Smooth muscle cell (in vitro differentiated cells): ENCODE measurements at regions not wholly inside any gene's neighbourhood (a gene's known extent, or its start where the extent isn't known, plus 50 kb on each side); places are given as distances from the start of the nearest gene placed in this dataset.
"Not testable (repeated sequence)": the region's sequence is repeated elsewhere in the genome, so short reads cannot be mapped to it uniquely, and the experiment has no call there.

Experiments used
- DNase-seq: peaks from one replicate; lab custom pipeline; 2025; ENCODE audit not compliant: unreplicated experiment; lab: John Stamatoyannopoulos, UW
- H2AFZ ChIP-seq: fragments of 200-600 bp; sonication (generic); 2 replicates; pipeline ENCODE4 v1.6.0; 2016; ENCODE audit warnings: antibody characterized with exemption, low read depth, mild to moderate bottlenecking
- H3F3A ChIP-seq: fragments of 200-600 bp; sonication (generic); 2 replicates; pipeline ENCODE4 v1.6.0; 2017; ENCODE audit warnings: antibody characterized with exemption, low read depth
- H3K27ac ChIP-seq: fragments of 200-600 bp; sonication (generic); 2 replicates; pipeline ENCODE4 v1.5.1; 2016; ENCODE audit warnings: low read depth, mild to moderate bottlenecking
- H3K27me3 ChIP-seq: fragments of 200-600 bp; sonication (generic); 2 replicates; pipeline ENCODE4 v1.6.1; 2016; ENCODE audit warnings: low read depth, mild to moderate bottlenecking
- H3K36me3 ChIP-seq: fragments of 200-600 bp; sonication (generic); 2 replicates; pipeline ENCODE4 v1.5.1; 2016; ENCODE audit warnings: low read depth
- H3K4me1 ChIP-seq: fragments of 200-600 bp; sonication (generic); 2 replicates; pipeline ENCODE4 v1.5.1; 2016; ENCODE audit warnings: low read depth
- H3K4me2 ChIP-seq: fragments of 200-600 bp; sonication (generic); 2 replicates; pipeline ENCODE4 v1.6.0; 2016; ENCODE audit warnings: mild to moderate bottlenecking
- H3K4me3 ChIP-seq: fragments of 200-600 bp; sonication (generic); 2 replicates; pipeline ENCODE4 v1.5.1; 2016; ENCODE audit warnings: mild to moderate bottlenecking
- H3K79me2 ChIP-seq: fragments of 200-600 bp; sonication (generic); 2 replicates; pipeline ENCODE4 v1.6.0; 2016; ENCODE audit warnings: low read depth, mild to moderate bottlenecking
- H3K9ac ChIP-seq: fragments of 200-600 bp; sonication (generic); 2 replicates; pipeline ENCODE4 v1.6.0; 2016; ENCODE audit warnings: low read depth
- H3K9me3 ChIP-seq: fragments of 200-600 bp; sonication (generic); replicated peaks from 2 replicates; pipeline ENCODE4 v1.5.1; 2016; ENCODE audit warnings: low read depth
- H4K20me1 ChIP-seq: fragments of 200-600 bp; sonication (generic); 2 replicates; pipeline ENCODE4 v1.6.0; 2016; ENCODE audit warnings: low read depth
- WGBS: methylation state at CpG from one replicate; pipeline ENCODE4 v1.1.7; 2016; ENCODE audit warnings: low lambda C conversion rate; 5-methylcytosine and 5-hydroxymethylcytosine counted together
- TF ChIP-seq, protein P1 (sequence below): fragments of 200-600 bp; sonication (generic); IDR thresholded peaks from 2 replicates; pipeline ENCODE4 v1.5.1; 2017; ENCODE audit warnings: borderline replicate concordance, mild to moderate bottlenecking, antibody characterized with exemption; ENCODE audit not compliant: insufficient read depth, poor library complexity, severe bottlenecking

GRCh38 chr2:239868556-239869181 lies 156.5 kb downstream of the NDUFA10 start:
- peaks cover 6% of the 10 kb centered on the region for H3K27me3 ChIP-seq
- no peak for DNase-seq
- H3K9ac ChIP-seq, result no peak overlapping the region
- no peaks in the 10 kb centered on the region for H4K20me1 ChIP-seq
- H3K4me2 ChIP-seq, result no peak overlapping the region
- no peaks in the 10 kb centered on the region for H3K4me1 ChIP-seq
- H3F3A ChIP-seq, result no peaks in the 10 kb centered on the region
- no peaks in the 10 kb centered on the region for H3K79me2 ChIP-seq
- TF ChIP-seq, protein P1, sequence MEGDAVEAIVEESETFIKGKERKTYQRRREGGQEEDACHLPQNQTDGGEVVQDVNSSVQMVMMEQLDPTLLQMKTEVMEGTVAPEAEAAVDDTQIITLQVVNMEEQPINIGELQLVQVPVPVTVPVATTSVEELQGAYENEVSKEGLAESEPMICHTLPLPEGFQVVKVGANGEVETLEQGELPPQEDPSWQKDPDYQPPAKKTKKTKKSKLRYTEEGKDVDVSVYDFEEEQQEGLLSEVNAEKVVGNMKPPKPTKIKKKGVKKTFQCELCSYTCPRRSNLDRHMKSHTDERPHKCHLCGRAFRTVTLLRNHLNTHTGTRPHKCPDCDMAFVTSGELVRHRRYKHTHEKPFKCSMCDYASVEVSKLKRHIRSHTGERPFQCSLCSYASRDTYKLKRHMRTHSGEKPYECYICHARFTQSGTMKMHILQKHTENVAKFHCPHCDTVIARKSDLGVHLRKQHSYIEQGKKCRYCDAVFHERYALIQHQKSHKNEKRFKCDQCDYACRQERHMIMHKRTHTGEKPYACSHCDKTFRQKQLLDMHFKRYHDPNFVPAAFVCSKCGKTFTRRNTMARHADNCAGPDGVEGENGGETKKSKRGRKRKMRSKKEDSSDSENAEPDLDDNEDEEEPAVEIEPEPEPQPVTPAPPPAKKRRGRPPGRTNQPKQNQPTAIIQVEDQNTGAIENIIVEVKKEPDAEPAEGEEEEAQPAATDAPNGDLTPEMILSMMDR, result no peak
- H3K4me3 ChIP-seq, result no peak overlapping the region
- WGBS, result 98% methylated on average over 4 of the region's 4 CpGs
- no peak overlapping the region for H2AFZ ChIP-seq
- no peaks in the 10 kb centered on the region for H3K36me3 ChIP-seq
- no peak overlapping the region for H3K27ac ChIP-seq
- H3K9me3 ChIP-seq, result no peaks in the 10 kb centered on the region

DNA sequence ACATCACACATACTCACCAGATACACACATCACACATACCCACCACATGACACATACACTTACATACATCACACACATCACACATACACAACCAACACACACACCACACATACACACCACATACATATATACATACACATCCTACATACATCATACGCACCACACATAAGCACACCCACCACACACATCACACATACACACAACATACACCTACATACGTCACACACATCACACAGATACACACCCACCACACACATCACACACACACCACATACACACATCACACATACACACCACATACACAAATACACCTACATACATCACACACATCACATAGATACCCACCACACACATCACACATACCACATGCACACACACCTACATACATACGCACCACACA lies 158.4 kb downstream of the NDUFA10 start:
- TF ChIP-seq, protein P1, result no peak
- no peak for DNase-seq
- 100% methylated on average over 3 of the region's 3 CpGs for WGBS

GRCh38 chr2:239866350-239866749 lies 158.8 kb downstream of the NDUFA10 start:
- no peaks in the 10 kb centered on the region for H3K36me3 ChIP-seq
- H3K4me3 ChIP-seq, result no peak overlapping the region
- H4K20me1 ChIP-seq, result no peaks in the 10 kb centered on the region
- H3K9me3 ChIP-seq, result no peaks in the 10 kb centered on the region
- H3K9ac ChIP-seq, result no peak overlapping the region
- no peak for DNase-seq
- no peaks in the 10 kb centered on the region for H3F3A ChIP-seq
- TF ChIP-seq, protein P1, result no peak
- no peak overlapping the region for H3K4me2 ChIP-seq
- peaks cover 3% of the 10 kb centered on the region for H3K27me3 ChIP-seq
- no peaks in the 10 kb centered on the region for H3K4me1 ChIP-seq
- H3K27ac ChIP-seq, result no peak overlapping the region
- no peak overlapping the region for H2AFZ ChIP-seq
- 100% methylated on average over 1 of the region's 1 CpG for WGBS
- no peaks in the 10 kb centered on the region for H3K79me2 ChIP-seq

More for the DNA sequence above, 158.4 kb downstream of the NDUFA10 start:
- Histone ChIP-seq H3K4me2 (no peak overlapping the region), H3K9ac (no peak overlapping the region), H3K36me3 (no peaks in the 10 kb centered on the region), H3K4me3 (no peak overlapping the region), H3K4me1 (no peaks in the 10 kb centered on the region), H3F3A (no peaks in the 10 kb centered on the region), H2AFZ (no peak overlapping the region), H3K9me3 (no peaks in the 10 kb centered on the region), H4K20me1 (no peaks in the 10 kb centered on the region), H3K79me2 (no peaks in the 10 kb centered on the region), H3K27ac (no peak overlapping the region), H3K27me3 (peaks cover 3% of the 10 kb centered on the region)

DNA sequence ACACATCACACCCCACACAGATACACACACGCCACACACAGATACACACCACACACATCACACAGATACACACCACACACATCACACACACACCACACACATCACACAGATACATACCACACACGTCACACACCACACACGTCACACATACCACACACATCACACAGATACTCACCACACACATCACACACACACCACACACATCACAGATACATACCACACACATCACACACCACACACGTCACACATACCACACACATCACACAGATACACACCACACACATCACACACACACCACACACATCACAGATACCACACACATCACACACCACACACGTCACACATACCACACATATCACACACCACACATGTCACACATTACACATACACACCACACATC lies 159.3 kb downstream of the NDUFA10 start:
- H3K27me3 ChIP-seq, H3K4me2 ChIP-seq, H3K4me1 ChIP-seq, H2AFZ ChIP-seq, H3K9ac ChIP-seq, H3K9me3 ChIP-seq, DNase-seq, H3K36me3 ChIP-seq, H3K79me2 ChIP-seq, H3F3A ChIP-seq, H4K20me1 ChIP-seq, H3K4me3 ChIP-seq, H3K27ac ChIP-seq: not testable (repeated sequence)
- 91% methylated on average over 5 of the region's 5 CpGs for WGBS
